ENCODE measurements at regions not wholly inside any gene's neighbourhood (a gene's known extent, or its start where the extent isn't known, plus 50 kb on each side); places are given as distances from the start of the nearest gene placed in this dataset.

DNA sequence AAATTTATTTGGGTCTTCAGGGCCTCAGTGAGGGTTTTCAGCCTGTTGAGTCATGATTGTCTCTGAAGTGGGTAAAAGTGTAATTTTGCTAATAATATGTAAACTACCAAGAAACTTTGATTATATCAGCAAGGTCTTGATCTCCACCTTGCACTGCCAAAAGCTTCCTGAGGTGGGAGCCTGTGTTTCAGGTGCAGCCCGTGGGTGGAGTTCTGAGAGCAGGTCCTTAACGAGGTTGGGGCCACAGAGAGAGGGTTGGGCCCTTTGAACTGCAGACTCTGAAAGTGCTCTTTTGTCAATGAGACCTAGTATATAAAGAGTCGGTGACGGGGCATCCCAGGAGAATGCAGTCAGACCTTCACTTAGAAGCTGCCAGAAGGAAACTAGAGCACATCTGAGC, 129.7 kb upstream of the MAP3K4 start:
- Histone ChIP-seq H3K4ac (ENCODE audit: low read depth, low read length) (no peak overlapping the region), H4K91ac (ENCODE audit: insufficient read depth, low read depth, low read length) (no peak overlapping the region), H3K79me1 (ENCODE audit: low read depth in 1 of 2, low read length in 2 of 2) (no peaks in the 10 kb centered on the region), H3K56ac (ENCODE audit: extremely low read depth, insufficient read depth, low read length) (no peak overlapping the region), H3K23ac (ENCODE audit: low read depth, low read length) (no peak overlapping the region), H3K9ac (ENCODE audit: low read depth, low read length) (no peak overlapping the region), H3K27ac (ENCODE audit: insufficient read depth, low read length) (no peak overlapping the region), H4K20me1 (ENCODE audit: insufficient read depth, low read length) (no peaks in the 10 kb centered on the region), H2BK20ac (ENCODE audit: low read depth, low read length) (no peak overlapping the region), H2BK15ac (ENCODE audit: low read depth, low read length) (no peak overlapping the region), H3K27me3 (ENCODE audit: control insufficient read depth, insufficient read depth, low read length) (no peaks in the 10 kb centered on the region), H3K36me3 (ENCODE audit: control insufficient read depth, insufficient read depth, low read length) (no peaks in the 10 kb centered on the region), H3K18ac (ENCODE audit: low read depth, low read length) (no peak overlapping the region), H3K4me1 (ENCODE audit: control insufficient read depth, insufficient read depth, low read length) (no peaks in the 10 kb centered on the region), H3K9me3 (ENCODE audit: control insufficient read depth, insufficient read depth, low read length) (peaks cover 17% of the 10 kb centered on the region), H3K9me1 (ENCODE audit: insufficient read depth, low read length) (no peaks in the 10 kb centered on the region), H3K4me3 (ENCODE audit: insufficient read depth, low read depth, low read length) (no peak overlapping the region), H2AK5ac (ENCODE audit: low read depth, low read length) (no peak overlapping the region), H4K5ac (ENCODE audit: low read depth, low read length) (no peak overlapping the region), H3K14ac (replicated peaks; ENCODE audit: low read depth, low read length) (no peak overlapping the region), H2BK5ac (ENCODE audit: low read depth, low read length, poor library complexity, severe bottlenecking) (no peak overlapping the region), H4K8ac (ENCODE audit: low read depth in 2 of 2, low read length in 2 of 2) (no peak overlapping the region), H3K4me2 (ENCODE audit: low read depth, low read length) (no peak overlapping the region), H2AK9ac (replicated peaks; ENCODE audit: low read depth, low read length, poor library complexity) (no peak overlapping the region), H2AFZ (replicated peaks; ENCODE audit: low read length, poor library complexity) (no peak overlapping the region), H2BK120ac (ENCODE audit: low read depth, low read length) (no peak overlapping the region)
- WGBS, 2 experiments (ENCODE audit: extremely low coverage in 2 of 2, insufficient read length in 1 of 2): no CpG with 5 or more reads among the region's 4 CpGs
- TF ChIP-seq SMC3 (IDR thresholded peaks at IDR 0.05; ENCODE audit: low read depth, low read length) (no peak), RAD21 (IDR thresholded peaks at IDR 0.05; ENCODE audit: low read length) (no peak), MAZ (IDR thresholded peaks at IDR 0.05; ENCODE audit: borderline replicate concordance, low read depth, low read length) (no peak), CHD1 (IDR thresholded peaks at IDR 0.05; ENCODE audit: low read depth, low read length) (no peak), POLR2A (IDR thresholded peaks at IDR 0.05; ENCODE audit: low read depth, low read length) (no peak), MAFK (IDR thresholded peaks at IDR 0.05; ENCODE audit: low read depth, low read length) (no peak), RFX5 (IDR thresholded peaks at IDR 0.05; ENCODE audit: low read depth, low read length) (no peak), CEBPB (IDR thresholded peaks at IDR 0.05; ENCODE audit: low read depth, low read length) (no peak)
- TF ChIP-seq, protein P1, sequence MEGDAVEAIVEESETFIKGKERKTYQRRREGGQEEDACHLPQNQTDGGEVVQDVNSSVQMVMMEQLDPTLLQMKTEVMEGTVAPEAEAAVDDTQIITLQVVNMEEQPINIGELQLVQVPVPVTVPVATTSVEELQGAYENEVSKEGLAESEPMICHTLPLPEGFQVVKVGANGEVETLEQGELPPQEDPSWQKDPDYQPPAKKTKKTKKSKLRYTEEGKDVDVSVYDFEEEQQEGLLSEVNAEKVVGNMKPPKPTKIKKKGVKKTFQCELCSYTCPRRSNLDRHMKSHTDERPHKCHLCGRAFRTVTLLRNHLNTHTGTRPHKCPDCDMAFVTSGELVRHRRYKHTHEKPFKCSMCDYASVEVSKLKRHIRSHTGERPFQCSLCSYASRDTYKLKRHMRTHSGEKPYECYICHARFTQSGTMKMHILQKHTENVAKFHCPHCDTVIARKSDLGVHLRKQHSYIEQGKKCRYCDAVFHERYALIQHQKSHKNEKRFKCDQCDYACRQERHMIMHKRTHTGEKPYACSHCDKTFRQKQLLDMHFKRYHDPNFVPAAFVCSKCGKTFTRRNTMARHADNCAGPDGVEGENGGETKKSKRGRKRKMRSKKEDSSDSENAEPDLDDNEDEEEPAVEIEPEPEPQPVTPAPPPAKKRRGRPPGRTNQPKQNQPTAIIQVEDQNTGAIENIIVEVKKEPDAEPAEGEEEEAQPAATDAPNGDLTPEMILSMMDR (conservative IDR thresholded peaks at IDR 0.05; ENCODE audit: low read depth, low read length): no peak
- no peak for DNase-seq
- intact Hi-C loops (cut with micrococcal nuclease) (no loop called here), dilution Hi-C loops (cut with HindIII; ENCODE audit: low sequenced_read_pairs, unreplicated experiment) (no loop called here), in situ Hi-C loops (cut with MboI; ENCODE audit: low sequenced_read_pairs) (no loop called here)
- no peak for ATAC-seq (ENCODE audit: low read depth)
- BruUV-seq (replicated peaks): no TSS peak
- CTCF ChIA-PET: no interaction called here
- POLR2A ChIA-PET (ENCODE audit: unreplicated experiment): no interaction called here
